RPMI8226 (cell line): ENCODE measurements at regions not wholly inside any gene's neighbourhood (a gene's known extent, or its start where the extent isn't known, plus 50 kb on each side); places are given as distances from the start of the nearest gene placed in this dataset.

Experiments
- DNase-seq: peaks from one replicate; pipeline ENCODE4 v3.0.0-alpha.2; 2015

- DNase-seq, result no peak
Measured at GRCh38 chr12:20289520-20289919, 78.8 kb upstream of the PDE3A start.

GRCh38 chr12:20300457-20300856 lies 67.9 kb upstream of the PDE3A start:
- no peak for DNase-seq

GRCh38 chr12:20305470-20305869 lies 62.9 kb upstream of the PDE3A start:
- DNase-seq, result no peak

GRCh38 chr12:20309504-20310148 lies 58.7 kb upstream of the PDE3A start:
- DNase-seq, result no peak

- DNase-seq, result no peak
Measured at GRCh38 chr12:20314328-20314727, 54.0 kb upstream of the PDE3A start.

- DNase-seq, result no peak
Measured at GRCh38 chr12:20317554-20317953, 50.8 kb upstream of the PDE3A start.
